HL-60 (cell line): ENCODE measurements at regions not wholly inside any gene's neighbourhood (a gene's known extent, or its start where the extent isn't known, plus 50 kb on each side); places are given as distances from the start of the nearest gene placed in this dataset.
"Not testable (repeated sequence)": the region's sequence is repeated elsewhere in the genome, so short reads cannot be mapped to it uniquely, and the experiment has no call there.

Source experiments
- DNase-seq, 2 experiments: peaks; one replicate each; pipeline ENCODE4 v3.0.0-alpha.2; 2010 to 2020; ENCODE audit warnings: low read depth in 1 of 2, low spot score in 1 of 2
- H3K27ac ChIP-seq: fragments of 250-450 bp; sonication (Bioruptor Pico); replicated peaks from 2 replicates; pipeline ENCODE4 v1.5.1; 2020; ENCODE audit warnings: mild to moderate bottlenecking, moderate library complexity
- H3K27me3 ChIP-seq: fragments of 250-450 bp; sonication (Bioruptor Pico); 2 replicates; pipeline ENCODE4 v1.5.1; 2021; ENCODE audit warnings: mild to moderate bottlenecking, moderate library complexity; ENCODE audit not compliant: insufficient read depth, poor library complexity, severe bottlenecking
- H3K4me3 ChIP-seq: replicated peaks from 2 replicates; pipeline ENCODE4 v1.5.1; 2011; ENCODE audit warnings: mild to moderate bottlenecking, control low read depth, low read length; ENCODE audit not compliant: insufficient read depth
- GABPA ChIP-seq: IDR thresholded peaks from 2 replicates; pipeline ENCODE4 v1.6.1; 2012; ENCODE audit warnings: low read depth
- POLR2AphosphoS5 ChIP-seq: IDR thresholded peaks from 2 replicates; pipeline ENCODE4 v1.6.1; 2012; ENCODE audit warnings: low read depth
- SPI1 ChIP-seq: IDR thresholded peaks from 2 replicates; pipeline ENCODE4 v1.6.1; 2012; ENCODE audit warnings: low read depth, mild to moderate bottlenecking, borderline replicate concordance
- TF ChIP-seq, protein P1 (sequence below): IDR thresholded peaks from 2 replicates; pipeline ENCODE4 v1.6.1; 2012; ENCODE audit warnings: low read depth; ENCODE audit not compliant: insufficient replicate concordance
- TF ChIP-seq, protein P2 (sequence below): IDR thresholded peaks from one replicate; pipeline ENCODE4 v1.5.1; 2011; ENCODE audit warnings: low read length, control low read depth, inconsistent platforms; ENCODE audit not compliant: insufficient read depth

DNA sequence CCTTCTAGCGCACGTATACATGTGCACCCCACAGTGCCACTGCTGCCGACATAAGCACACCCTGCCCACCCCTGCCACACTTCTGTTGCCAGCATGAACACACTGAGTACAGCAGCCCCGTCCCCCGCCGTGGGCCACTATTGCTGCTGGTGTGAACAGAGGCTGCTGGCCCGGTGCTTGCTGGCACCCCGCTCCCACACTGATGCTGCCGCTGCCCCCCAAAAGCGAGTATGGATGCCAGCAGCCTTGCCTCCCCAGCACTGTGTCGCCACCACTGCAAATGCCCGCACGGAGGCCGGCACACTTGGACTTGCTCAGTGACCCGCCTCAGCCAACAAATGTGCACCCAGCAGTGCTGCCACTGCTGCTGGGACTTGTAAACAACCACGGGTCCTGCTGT lies 872.4 kb upstream of the ATXN7L3B start:
- no peak for DNase-seq
- Histone ChIP-seq H3K4me3 (no peak overlapping the region), H3K27ac (no peak overlapping the region), H3K27me3 (no peaks in the 10 kb centered on the region)
- TF ChIP-seq, protein P1, sequence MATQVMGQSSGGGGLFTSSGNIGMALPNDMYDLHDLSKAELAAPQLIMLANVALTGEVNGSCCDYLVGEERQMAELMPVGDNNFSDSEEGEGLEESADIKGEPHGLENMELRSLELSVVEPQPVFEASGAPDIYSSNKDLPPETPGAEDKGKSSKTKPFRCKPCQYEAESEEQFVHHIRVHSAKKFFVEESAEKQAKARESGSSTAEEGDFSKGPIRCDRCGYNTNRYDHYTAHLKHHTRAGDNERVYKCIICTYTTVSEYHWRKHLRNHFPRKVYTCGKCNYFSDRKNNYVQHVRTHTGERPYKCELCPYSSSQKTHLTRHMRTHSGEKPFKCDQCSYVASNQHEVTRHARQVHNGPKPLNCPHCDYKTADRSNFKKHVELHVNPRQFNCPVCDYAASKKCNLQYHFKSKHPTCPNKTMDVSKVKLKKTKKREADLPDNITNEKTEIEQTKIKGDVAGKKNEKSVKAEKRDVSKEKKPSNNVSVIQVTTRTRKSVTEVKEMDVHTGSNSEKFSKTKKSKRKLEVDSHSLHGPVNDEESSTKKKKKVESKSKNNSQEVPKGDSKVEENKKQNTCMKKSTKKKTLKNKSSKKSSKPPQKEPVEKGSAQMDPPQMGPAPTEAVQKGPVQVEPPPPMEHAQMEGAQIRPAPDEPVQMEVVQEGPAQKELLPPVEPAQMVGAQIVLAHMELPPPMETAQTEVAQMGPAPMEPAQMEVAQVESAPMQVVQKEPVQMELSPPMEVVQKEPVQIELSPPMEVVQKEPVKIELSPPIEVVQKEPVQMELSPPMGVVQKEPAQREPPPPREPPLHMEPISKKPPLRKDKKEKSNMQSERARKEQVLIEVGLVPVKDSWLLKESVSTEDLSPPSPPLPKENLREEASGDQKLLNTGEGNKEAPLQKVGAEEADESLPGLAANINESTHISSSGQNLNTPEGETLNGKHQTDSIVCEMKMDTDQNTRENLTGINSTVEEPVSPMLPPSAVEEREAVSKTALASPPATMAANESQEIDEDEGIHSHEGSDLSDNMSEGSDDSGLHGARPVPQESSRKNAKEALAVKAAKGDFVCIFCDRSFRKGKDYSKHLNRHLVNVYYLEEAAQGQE, result no peak
- TF ChIP-seq GABPA (no peak), SPI1 (no peak), POLR2AphosphoS5 (no peak)
- TF ChIP-seq, protein P2, sequence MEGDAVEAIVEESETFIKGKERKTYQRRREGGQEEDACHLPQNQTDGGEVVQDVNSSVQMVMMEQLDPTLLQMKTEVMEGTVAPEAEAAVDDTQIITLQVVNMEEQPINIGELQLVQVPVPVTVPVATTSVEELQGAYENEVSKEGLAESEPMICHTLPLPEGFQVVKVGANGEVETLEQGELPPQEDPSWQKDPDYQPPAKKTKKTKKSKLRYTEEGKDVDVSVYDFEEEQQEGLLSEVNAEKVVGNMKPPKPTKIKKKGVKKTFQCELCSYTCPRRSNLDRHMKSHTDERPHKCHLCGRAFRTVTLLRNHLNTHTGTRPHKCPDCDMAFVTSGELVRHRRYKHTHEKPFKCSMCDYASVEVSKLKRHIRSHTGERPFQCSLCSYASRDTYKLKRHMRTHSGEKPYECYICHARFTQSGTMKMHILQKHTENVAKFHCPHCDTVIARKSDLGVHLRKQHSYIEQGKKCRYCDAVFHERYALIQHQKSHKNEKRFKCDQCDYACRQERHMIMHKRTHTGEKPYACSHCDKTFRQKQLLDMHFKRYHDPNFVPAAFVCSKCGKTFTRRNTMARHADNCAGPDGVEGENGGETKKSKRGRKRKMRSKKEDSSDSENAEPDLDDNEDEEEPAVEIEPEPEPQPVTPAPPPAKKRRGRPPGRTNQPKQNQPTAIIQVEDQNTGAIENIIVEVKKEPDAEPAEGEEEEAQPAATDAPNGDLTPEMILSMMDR, result no peak

DNA sequence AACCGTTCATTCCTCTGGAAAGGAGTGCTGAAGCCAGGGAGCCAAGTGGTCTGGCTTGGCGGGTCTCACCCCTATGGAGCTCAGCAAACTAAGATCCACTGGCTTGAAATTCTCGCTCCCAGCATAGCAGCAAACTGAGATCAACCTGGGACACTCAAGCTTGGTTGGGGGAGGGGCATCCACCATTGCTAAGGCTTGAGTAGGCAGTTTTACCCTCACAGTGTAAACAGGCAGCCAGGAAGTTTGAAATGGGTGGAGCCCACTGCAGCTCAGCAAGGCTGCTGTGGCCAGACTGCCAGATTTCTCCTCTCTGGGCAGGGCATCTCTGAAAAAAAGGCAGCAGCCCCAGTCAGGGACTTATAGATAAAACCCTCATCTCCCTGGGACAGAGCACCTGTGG lies 866.1 kb upstream of the ATXN7L3B start:
- not testable (repeated sequence) for H3K27ac ChIP-seq, H3K4me3 ChIP-seq, H3K27me3 ChIP-seq, DNase-seq

DNA sequence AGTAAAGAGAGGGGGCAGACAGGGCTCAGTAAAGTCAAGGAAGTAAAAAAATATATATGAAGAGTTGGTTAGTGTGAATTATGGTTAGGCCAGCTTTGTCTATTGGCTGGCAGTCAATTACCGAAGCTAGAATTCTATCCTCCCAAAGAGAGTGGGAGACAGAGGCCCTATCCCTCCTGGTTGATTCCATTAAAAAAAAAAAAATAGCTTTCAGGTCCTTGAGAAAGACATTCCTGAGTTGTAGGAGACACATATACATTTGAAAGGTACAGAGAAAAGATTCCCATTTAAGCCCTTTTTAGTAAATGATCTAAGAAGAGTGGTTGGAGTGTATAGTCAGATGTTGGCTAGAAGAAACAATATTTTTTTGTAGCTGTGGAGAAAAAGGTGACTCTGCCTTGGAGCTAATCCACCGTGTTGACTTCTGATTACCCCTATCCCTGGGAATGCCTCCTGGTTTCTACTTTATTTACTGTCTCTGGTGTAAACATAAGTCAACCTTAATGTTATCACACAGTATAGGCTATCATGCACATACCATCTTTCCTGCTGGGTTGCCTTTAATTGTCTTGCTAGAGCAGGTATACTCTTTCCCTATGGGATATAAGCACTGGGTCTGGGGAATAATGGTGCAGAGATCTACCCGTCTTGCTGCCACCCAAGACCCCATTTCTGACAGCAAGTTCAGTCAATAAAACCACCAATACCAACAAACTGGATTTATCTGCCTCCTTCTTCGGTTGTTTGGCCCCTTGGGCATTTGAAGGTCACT lies 859.9 kb upstream of the ATXN7L3B start:
- DNase-seq, result no peak
- Histone ChIP-seq H3K27me3 (no peaks in the 10 kb centered on the region), H3K27ac (no peak overlapping the region), H3K4me3 (no peak overlapping the region)
- TF ChIP-seq, protein P2, result no peak
- no peak for TF ChIP-seq POLR2AphosphoS5
- no peak for TF ChIP-seq GABPA

DNA sequence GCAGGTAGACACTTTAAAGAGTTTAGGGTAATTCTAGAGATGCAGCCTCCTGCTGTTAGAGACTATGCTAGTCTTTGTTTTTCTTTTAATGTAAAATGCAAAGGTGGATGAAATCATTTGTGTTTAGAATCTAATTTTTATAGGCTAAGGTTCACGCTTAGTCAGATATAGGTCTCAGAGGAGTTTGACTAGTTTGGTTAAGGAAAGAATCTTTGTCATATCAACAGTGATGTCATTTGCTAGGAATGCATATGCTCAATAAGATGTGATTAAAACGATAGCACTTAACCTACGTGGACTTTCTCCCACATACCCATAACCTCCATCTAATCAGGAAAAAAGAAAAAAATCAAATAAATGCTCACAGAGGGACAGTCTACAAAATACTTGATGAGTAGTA lies 859.3 kb upstream of the ATXN7L3B start:
- DNase-seq, result no peak
- no peak overlapping the region for H3K4me3 ChIP-seq
- TF ChIP-seq, protein P1, result no peak
- TF ChIP-seq, protein P2, result no peak
- TF ChIP-seq SPI1, result no peak
- TF ChIP-seq POLR2AphosphoS5, result no peak
- TF ChIP-seq GABPA, result no peak
- H3K27me3 ChIP-seq, result no peaks in the 10 kb centered on the region
- H3K27ac ChIP-seq, result no peak overlapping the region
